K562 (cell line): ENCODE measurements at regions not wholly inside any gene's neighbourhood (a gene's known extent, or its start where the extent isn't known, plus 50 kb on each side); places are given as distances from the start of the nearest gene placed in this dataset.

Experiments
- CREBBP ChIP-seq: IDR thresholded peaks from one replicate; pipeline ENCODE4 v1.6.1; 2012; ENCODE audit warnings: low read depth, mild to moderate bottlenecking, control low read depth, inconsistent platforms, low read length
- CTCF ChIP-seq, 3 experiments: IDR thresholded peaks in 2 of 3; conservative IDR thresholded peaks in 1 of 3; 2 replicates each; pipeline ENCODE4 v1.5.1; 2011 to 2012; ENCODE audit warnings: low read length in 3 of 3, mild to moderate bottlenecking in 3 of 3, control low read depth in 2 of 3, improper control_type of control experiment in 1 of 3, inconsistent platforms in 1 of 3, low read depth in 1 of 3, mixed read lengths in 1 of 3, moderate library complexity in 1 of 3; ENCODE audit not compliant: insufficient read depth in 2 of 3
- KLF16 ChIP-seq: IDR thresholded peaks from 2 replicates; pipeline ENCODE4 v1.6.1; 2016; ENCODE audit warnings: antibody characterized with exemption
- MXI1 ChIP-seq: IDR thresholded peaks from 2 replicates; pipeline ENCODE4 v1.6.1; 2011; ENCODE audit warnings: low read depth, mild to moderate bottlenecking, improper control_type of control experiment, low read length
- NKRF ChIP-seq: fragments of 450-650 bp; IDR thresholded peaks from 2 replicates; pipeline ENCODE4 v1.6.1; 2016; ENCODE audit warnings: borderline replicate concordance
- PHF20 ChIP-seq: fragments of 450-650 bp; IDR thresholded peaks from 2 replicates; pipeline ENCODE4 v1.6.1; 2018; ENCODE audit not compliant: partially characterized antibody
- POLR2A ChIP-seq: fragments of 450-650 bp; conservative IDR thresholded peaks from 2 replicates; pipeline ENCODE4 v1.6.1; 2016
- POLR2AphosphoS2 ChIP-seq: IDR thresholded peaks from 2 replicates; pipeline ENCODE4 v1.6.1; 2012; ENCODE audit warnings: low read length, improper control_type of control experiment
- RNF219 ChIP-seq: fragments of 250-450 bp; sonication (Bioruptor Pico); IDR thresholded peaks from 2 replicates; pipeline ENCODE4 v1.5.0; 2022; ENCODE audit warnings: mild to moderate bottlenecking
- SMC3 ChIP-seq: conservative IDR thresholded peaks from 2 replicates; pipeline ENCODE4 v1.6.1; 2011; ENCODE audit warnings: low read depth, low read length, improper control_type of control experiment; ENCODE audit not compliant: insufficient read depth
- SPI1 ChIP-seq: IDR thresholded peaks from 2 replicates; pipeline ENCODE4 v1.6.1; 2011; ENCODE audit warnings: low read depth, low read length, control low read depth, borderline replicate concordance
- ZNF121 ChIP-seq: sonication (generic); formaldehyde crosslinking; conservative IDR thresholded peaks from 2 replicates; pipeline ENCODE4 v1.8.0; 2022; ENCODE audit warnings: missing genetic modification reagents
- ZNF668 ChIP-seq: fragments of 250-450 bp; sonication (Bioruptor Pico); IDR thresholded peaks from 2 replicates; pipeline ENCODE4 v1.8.0; 2022; ENCODE audit warnings: mild to moderate bottlenecking, inconsistent platforms

- no peak for TF ChIP-seq CTCF (IDR thresholded peaks at IDR 0.05 in 2 of 3, conservative IDR thresholded peaks at IDR 0.05 in 1 of 3; ENCODE audit: insufficient read depth in 2 of 3, low read depth in 1 of 3, low read length in 3 of 3)
- TF ChIP-seq PHF20: no peak
- no peak for TF ChIP-seq NKRF
- TF ChIP-seq ZNF668 (CRISPR knock-in tag): no peak
- no peak for TF ChIP-seq SMC3
- no peak for TF ChIP-seq KLF16
- no peak for TF ChIP-seq SPI1
- TF ChIP-seq CREBBP: no peak
- TF ChIP-seq MXI1: no peak
- TF ChIP-seq POLR2AphosphoS2: no peak
- TF ChIP-seq ZNF121 (CRISPR knock-in tag): no peak
- TF ChIP-seq POLR2A: no peak
- no peak for TF ChIP-seq RNF219 (CRISPR knock-in tag)
Observed at GRCh38 chr7:131028295-131028694, 294.3 kb upstream of the KLF14 start.
